SK-N-SH treated with all-trans-retinoic acid at 6 μM for 48 hours (cell line): ENCODE measurements at regions not wholly inside any gene's neighbourhood (a gene's known extent, or its start where the extent isn't known, plus 50 kb on each side); places are given as distances from the start of the nearest gene placed in this dataset.
A peak's percentile ranks its signal among the peaks of the same experiment; 100 is the strongest.

Experiments used
- ATAC-seq: fragments of 200-7000 bp; cut with Tn5 transposase; 3 replicates; pipeline ENCODE4 v1.9.1; 2020; ENCODE audit warnings: mild to moderate bottlenecking, moderate library complexity
- ARNTL ChIP-seq: fragments of 450-650 bp; formaldehyde crosslinking; IDR thresholded peaks from 2 replicates; pipeline ENCODE4 v1.5.0; 2020; ENCODE audit warnings: low read depth, mild to moderate bottlenecking, moderate library complexity, borderline replicate concordance
- CREB5 ChIP-seq: fragments of 250-450 bp; sonication (Bioruptor Pico); IDR thresholded peaks from 2 replicates; pipeline ENCODE4 v1.5.1; 2020; ENCODE audit warnings: low read depth, mild to moderate bottlenecking, moderate library complexity
- CSDC2 ChIP-seq: fragments of 250-450 bp; sonication (Bioruptor Pico); IDR thresholded peaks from 2 replicates; pipeline ENCODE4 v1.5.0; 2020; ENCODE audit warnings: mild to moderate bottlenecking, moderate library complexity
- CSRNP3 ChIP-seq: fragments of 250-450 bp; sonication (Bioruptor Pico); IDR thresholded peaks from 2 replicates; pipeline ENCODE4 v1.5.1; 2021; ENCODE audit warnings: mild to moderate bottlenecking, moderate library complexity
- ESRRG ChIP-seq: fragments of 250-450 bp; sonication (Bioruptor Pico); IDR thresholded peaks from 2 replicates; pipeline ENCODE4 v1.6.1; 2021; ENCODE audit warnings: mild to moderate bottlenecking
- GLIS3 ChIP-seq: fragments of 250-450 bp; sonication (Bioruptor Pico); IDR thresholded peaks from 2 replicates; pipeline ENCODE4 v1.5.0; 2020; ENCODE audit warnings: mild to moderate bottlenecking, moderate library complexity
- OSR1 ChIP-seq: fragments of 250-450 bp; sonication (Bioruptor Pico); IDR thresholded peaks from 2 replicates; pipeline ENCODE4 v1.8.0; 2022; ENCODE audit warnings: moderate library complexity, mild to moderate bottlenecking, inconsistent platforms
- PATZ1 ChIP-seq: fragments of 250-450 bp; sonication (Bioruptor Pico); IDR thresholded peaks from 2 replicates; pipeline ENCODE4 v1.8.0; 2020; ENCODE audit warnings: mild to moderate bottlenecking, moderate library complexity, borderline replicate concordance
- POU6F1 ChIP-seq: fragments of 250-450 bp; sonication (Bioruptor Pico); IDR thresholded peaks from 2 replicates; pipeline ENCODE4 v1.8.0; 2021; ENCODE audit warnings: low read depth, mild to moderate bottlenecking, moderate library complexity, borderline replicate concordance
- PPARA ChIP-seq: fragments of 250-450 bp; sonication (Bioruptor Pico); IDR thresholded peaks from 2 replicates; pipeline ENCODE4 v1.5.0; 2020; ENCODE audit warnings: mild to moderate bottlenecking, borderline replicate concordance
- SNAI2 ChIP-seq: fragments of 250-450 bp; sonication (Bioruptor Pico); IDR thresholded peaks from 2 replicates; pipeline ENCODE4 v1.5.0; 2020; ENCODE audit warnings: mild to moderate bottlenecking, moderate library complexity
- TCF4 ChIP-seq: fragments of 250-450 bp; sonication (Bioruptor Pico); IDR thresholded peaks from 2 replicates; pipeline ENCODE4 v1.8.0; 2021; ENCODE audit warnings: mild to moderate bottlenecking, moderate library complexity, borderline replicate concordance
- TOX ChIP-seq: fragments of 250-450 bp; sonication (Bioruptor Pico); IDR thresholded peaks from 2 replicates; pipeline ENCODE4 v1.8.0; 2021; ENCODE audit warnings: mild to moderate bottlenecking, moderate library complexity, borderline replicate concordance
- TSHZ2 ChIP-seq: fragments of 250-450 bp; sonication (Bioruptor Pico); IDR thresholded peaks from 2 replicates; pipeline ENCODE4 v1.5.0; 2020; ENCODE audit warnings: mild to moderate bottlenecking, moderate library complexity
- ZFP3 ChIP-seq: fragments of 250-450 bp; sonication (Bioruptor Pico); IDR thresholded peaks from 2 replicates; pipeline ENCODE4 v1.5.0; 2020; ENCODE audit warnings: mild to moderate bottlenecking, moderate library complexity
- ZFP30 ChIP-seq: fragments of 450-650 bp; formaldehyde crosslinking; IDR thresholded peaks from 2 replicates; pipeline ENCODE4 v1.5.0; 2022; ENCODE audit warnings: mild to moderate bottlenecking, moderate library complexity
- ZNF565 ChIP-seq: fragments of 450-650 bp; formaldehyde crosslinking; conservative IDR thresholded peaks from 2 replicates; pipeline ENCODE4 v1.5.0; 2020; ENCODE audit warnings: low read depth, mild to moderate bottlenecking, moderate library complexity
- ZNF8 ChIP-seq: fragments of 450-650 bp; formaldehyde crosslinking; IDR thresholded peaks from 2 replicates; pipeline ENCODE4 v1.5.0; 2020; ENCODE audit warnings: mild to moderate bottlenecking, moderate library complexity

- no peak for TF ChIP-seq TCF4 (CRISPR knock-in tag)
- TF ChIP-seq ZFP3 (CRISPR knock-in tag): no peak
- TF ChIP-seq ARNTL (CRISPR knock-in tag): no peak
- no peak for TF ChIP-seq CSRNP3 (CRISPR knock-in tag)
- no peak for ATAC-seq
Measured at GRCh38 chr11:98566978-98567377, 453.8 kb upstream of the CNTN5 start.

GRCh38 chr11:98568013-98568412, 452.7 kb upstream of the CNTN5 start:
- peak; percentile 48; the same call in 2 of the 3 replicates for ATAC-seq
- no peak for TF ChIP-seq ZFP3 (CRISPR knock-in tag)
- no peak for TF ChIP-seq POU6F1 (CRISPR knock-in tag)
- no peak for TF ChIP-seq ZNF565 (CRISPR knock-in tag)
- no peak for TF ChIP-seq GLIS3
- TF ChIP-seq ZFP30 (CRISPR knock-in tag): no peak
- no peak for TF ChIP-seq PATZ1 (CRISPR knock-in tag)
- no peak for TF ChIP-seq CREB5 (CRISPR knock-in tag)
- no peak for TF ChIP-seq CSDC2
- no peak for TF ChIP-seq SNAI2 (CRISPR knock-in tag)

GRCh38 chr11:98572941-98573340, 447.8 kb upstream of the CNTN5 start:
- ATAC-seq: no peak
- TF ChIP-seq PATZ1 (CRISPR knock-in tag): no peak
- no peak for TF ChIP-seq SNAI2 (CRISPR knock-in tag)
- TF ChIP-seq TSHZ2 (CRISPR knock-in tag): no peak
- TF ChIP-seq ZNF8 (CRISPR knock-in tag): no peak
- TF ChIP-seq PPARA (CRISPR knock-in tag): no peak
- no peak for TF ChIP-seq TCF4 (CRISPR knock-in tag)
- no peak for TF ChIP-seq GLIS3
- TF ChIP-seq ESRRG (CRISPR knock-in tag): no peak
- TF ChIP-seq OSR1 (CRISPR knock-in tag): no peak
- TF ChIP-seq TOX (CRISPR knock-in tag): no peak
